GM12878 (cell line): ENCODE measurements at regions not wholly inside any gene's neighbourhood (a gene's known extent, or its start where the extent isn't known, plus 50 kb on each side); places are given as distances from the start of the nearest gene placed in this dataset.

ENCODE experiments used
- ATAC-seq: fragments of 200-7000 bp; cut with Tn5 transposase; 3 replicates; pipeline ENCODE4 v1.9.1; 2020; ENCODE audit warnings: mild to moderate bottlenecking, moderate library complexity
- BruUV-seq: library from RNA; stranded (reverse); fragments of 400-500 nt; replicated peaks from 2 replicates; lab custom pipeline; 2021; lab: Mats Ljungman, UMichigan
- CTCF ChIA-PET: fragments of 300-600 bp; sonication (Branson Sonifier 250); formaldehyde crosslinking; extraction: SDS; loops from one replicate; lab custom pipeline; 2021; ENCODE audit warnings: inconsistent platforms; lab: Yijun Ruan, JAX
- POLR2A ChIA-PET: fragments of 350-600 bp; formaldehyde crosslinking; extraction: SDS; loops from one replicate; lab custom pipeline; 2021; ENCODE audit warnings: inconsistent platforms; lab: Charles Lee
- RAD21 ChIA-PET: fragments of 300-600 bp; sonication (Branson Sonifier 250); formaldehyde crosslinking; loops from one replicate; lab custom pipeline; 2023; ENCODE audit warnings: antibody characterized with exemption; ENCODE audit not compliant: unreplicated experiment; lab: Charles Lee
- SMC1A ChIA-PET: fragments of 300-600 bp; sonication (Branson Sonifier 250); formaldehyde crosslinking; loops from one replicate; lab custom pipeline; 2023; ENCODE audit not compliant: unreplicated experiment, uncharacterized antibody; lab: Charles Lee
- DNase-seq: peaks from one replicate; pipeline ENCODE4 v3.0.0-alpha.2; 2011; ENCODE audit warnings: low read depth, low spot score
- FAIRE-seq: peaks from 3 replicates; lab custom pipeline; 2011; peaks lifted over from hg19 to GRCh38; lab: Jason Lieb, UNC
- H2AFZ ChIP-seq: 2 replicates; pipeline ENCODE4 v1.6.0; 2011; ENCODE audit warnings: low read depth, low read length, control low read depth; ENCODE audit not compliant: control insufficient read depth
- H3K27ac ChIP-seq: 2 replicates; pipeline ENCODE4 v1.5.1; 2011; ENCODE audit warnings: control low read depth; ENCODE audit not compliant: control insufficient read depth, insufficient read depth
- H3K27me3 ChIP-seq, 2 experiments: replicated peaks in 1 of 2; 2 replicates each; pipeline versions ENCODE4 v1.6.0 to v1.6.1; 2011; ENCODE audit warnings: low read length in 1 of 2; ENCODE audit not compliant: control insufficient read depth in 2 of 2, insufficient read depth in 2 of 2
- H3K36me3 ChIP-seq, 2 experiments: 2 replicates each; pipeline ENCODE4 v1.5.1; 2011; ENCODE audit warnings: low read length in 1 of 2; ENCODE audit not compliant: control insufficient read depth in 2 of 2, insufficient read depth in 2 of 2
- H3K4me1 ChIP-seq: 2 replicates; pipeline ENCODE4 v1.6.1; 2011; ENCODE audit warnings: mild to moderate bottlenecking, low read length, moderate library complexity, mixed read lengths; ENCODE audit not compliant: control insufficient read depth, insufficient read depth
- H3K4me2 ChIP-seq: 2 replicates; pipeline ENCODE4 v1.6.0; 2011; ENCODE audit warnings: control low read depth; ENCODE audit not compliant: control insufficient read depth, insufficient read depth
- H3K4me3 ChIP-seq: fragments of 200-600 bp; sonication (generic); 2 replicates; pipeline ENCODE4 v1.5.1; 2016
- H3K79me2 ChIP-seq: 2 replicates; pipeline ENCODE4 v1.6.0; 2011; ENCODE audit warnings: low read length; ENCODE audit not compliant: control insufficient read depth, insufficient read depth
- H3K9ac ChIP-seq: 2 replicates; pipeline ENCODE4 v1.8.0; 2011; ENCODE audit warnings: low read length, control low read depth, mixed read lengths; ENCODE audit not compliant: control insufficient read depth, insufficient read depth
- H3K9me3 ChIP-seq: replicated peaks from 3 replicates; pipeline ENCODE4 v1.5.1; 2011; ENCODE audit warnings: mild to moderate bottlenecking, low read length; ENCODE audit not compliant: control insufficient read depth, insufficient read depth
- H4K20me1 ChIP-seq: 2 replicates; pipeline ENCODE4 v1.6.0; 2011; ENCODE audit not compliant: control insufficient read depth, insufficient read depth
- ATF2 ChIP-seq: IDR thresholded peaks from 2 replicates; pipeline ENCODE4 v1.6.1; 2012; ENCODE audit warnings: low read length, inconsistent platforms
- IKZF2 ChIP-seq, 2 experiments: fragments of 450-650 bp; IDR thresholded peaks; 2 replicates each; pipeline ENCODE4 v1.6.1; 2017; ENCODE audit warnings: mild to moderate bottlenecking in 2 of 2, moderate library complexity in 2 of 2
- PML ChIP-seq: IDR thresholded peaks from 2 replicates; pipeline ENCODE4 v1.6.1; 2012; ENCODE audit warnings: low read length, inconsistent platforms
- RFX5 ChIP-seq: IDR thresholded peaks from 2 replicates; pipeline ENCODE4 v1.6.1; 2011; ENCODE audit warnings: low read depth, low read length, improper control_type of control experiment
- ZNF207 ChIP-seq: fragments of 450-650 bp; IDR thresholded peaks from 2 replicates; pipeline ENCODE4 v1.6.1; 2014; ENCODE audit warnings: antibody characterized with exemption, mild to moderate bottlenecking, borderline replicate concordance
- ZNF24 ChIP-seq: fragments of 450-650 bp; IDR thresholded peaks from 2 replicates; pipeline ENCODE4 v1.6.1; 2017; ENCODE audit warnings: antibody characterized with exemption, mild to moderate bottlenecking
- WGBS: methylation state at CpG from one replicate; pipeline ENCODE4 v1.1.6; 2016; ENCODE audit warnings: low lambda C conversion rate; ENCODE audit not compliant: insufficient replicate concordance, insufficient coverage; ENCODE audit errors: missing lambda C conversion rate; 5-methylcytosine and 5-hydroxymethylcytosine counted together
- in situ Hi-C: fragments of 300-500 bp; cut with MboI; formaldehyde crosslinking; loops from 9 replicates; pipeline ENCODE4 v1.14.3; 2018; ENCODE audit warnings: mixed read lengths
- intact Hi-C: fragments of 100-400 bp; cut with micrococcal nuclease; formaldehyde crosslinking; loops from one replicate; pipeline ENCODE4 v1.14.2; 2022; ENCODE audit not compliant: unreplicated experiment

DNA sequence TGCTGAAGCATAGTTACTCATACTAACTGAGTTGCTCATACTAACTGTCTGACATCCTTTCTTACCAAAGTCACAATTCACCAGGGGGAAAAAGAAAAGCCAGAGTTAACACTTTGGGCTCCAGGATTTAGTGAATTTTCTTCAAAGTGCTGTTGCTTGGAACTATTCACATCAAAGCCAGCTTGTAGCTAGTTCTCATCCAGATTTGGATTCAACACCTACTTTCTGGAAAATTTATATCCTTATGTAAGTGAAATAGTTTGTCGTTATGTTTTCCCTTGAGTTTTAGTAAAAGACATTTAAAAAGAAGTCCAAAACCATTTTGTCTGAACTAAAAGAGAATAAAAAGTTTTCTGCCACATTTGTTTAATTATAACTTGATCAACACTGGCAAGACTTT lies 264.6 kb downstream of the BRINP2 start (continued):
- TF ChIP-seq ATF2: no peak
- TF ChIP-seq ZNF24: no peak
- TF ChIP-seq RFX5: no peak
- TF ChIP-seq PML: no peak
- no peak for TF ChIP-seq IKZF2 (IDR thresholded peaks at IDR 0.05)

GRCh38 chr1:177432897-177433296 lies 262.1 kb downstream of the BRINP2 start:
- Histone ChIP-seq H4K20me1 (no peaks in the 10 kb centered on the region), H3K9ac (no peak overlapping the region), H3K4me3 (no peak overlapping the region), H3K36me3 (no peaks in the 10 kb centered on the region), H3K27ac (no peak overlapping the region), H3K9me3 (no peaks in the 10 kb centered on the region), H2AFZ (no peak overlapping the region), H3K27me3 (no peaks in the 10 kb centered on the region), H3K4me2 (no peak overlapping the region), H3K79me2 (no peaks in the 10 kb centered on the region), H3K4me1 (no peaks in the 10 kb centered on the region)
- FAIRE-seq (no peak), DNase-seq (no peak), ATAC-seq (peak; percentile 66)
- POLR2A ChIA-PET: no interaction called here
- CTCF ChIA-PET: interaction anchor here (0.7 kb wide), 1 partner anchor 100 kb away, joined by 3 read pairs; no protein-coding TSS in a partner anchor
- SMC1A ChIA-PET: interaction anchor here (1.2 kb wide), 1 partner anchor 481 kb away, joined by 4 read pairs; no protein-coding TSS in a partner anchor
- RAD21 ChIA-PET: interaction anchor here (0.6 to 1.2 kb wide), 2 partner anchors 127 to 375 kb away, joined by 3 read pairs; no protein-coding TSS in a partner anchor
- intact Hi-C loops (loop anchor here (10.0 kb wide), 1 partner anchor 352 kb away; no protein-coding TSS in a partner anchor), in situ Hi-C loops (no loop called here)
- WGBS: 0% methylated on average over 1 of the region's 1 CpG
- no TSS peak for BruUV-seq
- no peak for TF ChIP-seq ZNF207
